ENCODE measurements at regions not wholly inside any gene's neighbourhood (a gene's known extent, or its start where the extent isn't known, plus 50 kb on each side); places are given as distances from the start of the nearest gene placed in this dataset.

DNA sequence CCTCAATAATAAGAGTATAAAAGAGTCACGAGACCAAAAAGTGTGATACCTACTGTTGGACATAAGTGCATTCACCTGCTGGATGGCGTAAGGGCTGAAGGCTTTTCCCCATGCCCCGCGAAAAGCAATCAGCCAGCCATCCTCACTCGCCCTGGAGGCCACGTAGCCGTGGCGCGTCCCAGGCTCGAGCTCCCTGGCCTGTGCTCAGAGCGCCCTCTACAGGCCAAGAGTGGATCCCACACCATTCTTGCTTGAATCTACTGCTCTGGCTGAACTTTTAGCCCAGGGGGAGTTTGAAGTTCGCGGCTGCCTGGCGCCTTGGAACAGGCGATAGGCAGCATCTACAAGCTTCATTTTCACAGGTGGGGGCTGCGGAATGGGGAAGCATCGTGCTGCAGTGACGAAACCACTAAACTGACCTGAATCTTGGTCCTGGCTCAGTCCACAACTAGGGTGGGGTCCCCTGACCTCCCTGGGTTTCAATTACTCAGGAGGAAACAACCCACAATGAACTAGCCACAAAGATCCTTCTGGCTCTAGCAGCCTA is 70.3 kb upstream of the SERBP1 start (continued):
- TF ChIP-seq ZNF549 (tag by site-specific recombination; IDR thresholded peaks at IDR 0.05) (no peak), ZNF2 (tag by site-specific recombination; IDR thresholded peaks at IDR 0.05) (peak; percentile 87), TCF7L2 (IDR thresholded peaks at IDR 0.05; ENCODE audit: borderline replicate concordance, low read depth, low read length) (no peak), ZBTB21 (tag by site-specific recombination; IDR thresholded peaks at IDR 0.05) (no peak)
- TF ChIP-seq, protein P1, sequence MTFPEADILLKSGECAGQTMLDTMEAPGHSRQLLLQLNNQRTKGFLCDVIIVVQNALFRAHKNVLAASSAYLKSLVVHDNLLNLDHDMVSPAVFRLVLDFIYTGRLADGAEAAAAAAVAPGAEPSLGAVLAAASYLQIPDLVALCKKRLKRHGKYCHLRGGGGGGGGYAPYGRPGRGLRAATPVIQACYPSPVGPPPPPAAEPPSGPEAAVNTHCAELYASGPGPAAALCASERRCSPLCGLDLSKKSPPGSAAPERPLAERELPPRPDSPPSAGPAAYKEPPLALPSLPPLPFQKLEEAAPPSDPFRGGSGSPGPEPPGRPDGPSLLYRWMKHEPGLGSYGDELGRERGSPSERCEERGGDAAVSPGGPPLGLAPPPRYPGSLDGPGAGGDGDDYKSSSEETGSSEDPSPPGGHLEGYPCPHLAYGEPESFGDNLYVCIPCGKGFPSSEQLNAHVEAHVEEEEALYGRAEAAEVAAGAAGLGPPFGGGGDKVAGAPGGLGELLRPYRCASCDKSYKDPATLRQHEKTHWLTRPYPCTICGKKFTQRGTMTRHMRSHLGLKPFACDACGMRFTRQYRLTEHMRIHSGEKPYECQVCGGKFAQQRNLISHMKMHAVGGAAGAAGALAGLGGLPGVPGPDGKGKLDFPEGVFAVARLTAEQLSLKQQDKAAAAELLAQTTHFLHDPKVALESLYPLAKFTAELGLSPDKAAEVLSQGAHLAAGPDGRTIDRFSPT (tag by site-specific recombination; IDR thresholded peaks at IDR 0.05), result no peak
- TF ChIP-seq, protein P2, sequence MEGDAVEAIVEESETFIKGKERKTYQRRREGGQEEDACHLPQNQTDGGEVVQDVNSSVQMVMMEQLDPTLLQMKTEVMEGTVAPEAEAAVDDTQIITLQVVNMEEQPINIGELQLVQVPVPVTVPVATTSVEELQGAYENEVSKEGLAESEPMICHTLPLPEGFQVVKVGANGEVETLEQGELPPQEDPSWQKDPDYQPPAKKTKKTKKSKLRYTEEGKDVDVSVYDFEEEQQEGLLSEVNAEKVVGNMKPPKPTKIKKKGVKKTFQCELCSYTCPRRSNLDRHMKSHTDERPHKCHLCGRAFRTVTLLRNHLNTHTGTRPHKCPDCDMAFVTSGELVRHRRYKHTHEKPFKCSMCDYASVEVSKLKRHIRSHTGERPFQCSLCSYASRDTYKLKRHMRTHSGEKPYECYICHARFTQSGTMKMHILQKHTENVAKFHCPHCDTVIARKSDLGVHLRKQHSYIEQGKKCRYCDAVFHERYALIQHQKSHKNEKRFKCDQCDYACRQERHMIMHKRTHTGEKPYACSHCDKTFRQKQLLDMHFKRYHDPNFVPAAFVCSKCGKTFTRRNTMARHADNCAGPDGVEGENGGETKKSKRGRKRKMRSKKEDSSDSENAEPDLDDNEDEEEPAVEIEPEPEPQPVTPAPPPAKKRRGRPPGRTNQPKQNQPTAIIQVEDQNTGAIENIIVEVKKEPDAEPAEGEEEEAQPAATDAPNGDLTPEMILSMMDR (tag by site-specific recombination; IDR thresholded peaks at IDR 0.05), result peak; percentile 99
- TF ChIP-seq, protein P3, sequence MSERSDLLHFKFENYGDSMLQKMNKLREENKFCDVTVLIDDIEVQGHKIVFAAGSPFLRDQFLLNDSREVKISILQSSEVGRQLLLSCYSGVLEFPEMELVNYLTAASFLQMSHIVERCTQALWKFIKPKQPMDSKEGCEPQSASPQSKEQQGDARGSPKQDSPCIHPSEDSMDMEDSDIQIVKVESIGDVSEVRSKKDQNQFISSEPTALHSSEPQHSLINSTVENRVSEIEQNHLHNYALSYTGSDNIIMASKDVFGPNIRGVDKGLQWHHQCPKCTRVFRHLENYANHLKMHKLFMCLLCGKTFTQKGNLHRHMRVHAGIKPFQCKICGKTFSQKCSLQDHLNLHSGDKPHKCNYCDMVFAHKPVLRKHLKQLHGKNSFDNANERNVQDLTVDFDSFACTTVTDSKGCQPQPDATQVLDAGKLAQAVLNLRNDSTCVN (tag by site-specific recombination; optimal IDR thresholded peaks at IDR 0.05), result peak; percentile 52
- TF ChIP-seq, protein P4, sequence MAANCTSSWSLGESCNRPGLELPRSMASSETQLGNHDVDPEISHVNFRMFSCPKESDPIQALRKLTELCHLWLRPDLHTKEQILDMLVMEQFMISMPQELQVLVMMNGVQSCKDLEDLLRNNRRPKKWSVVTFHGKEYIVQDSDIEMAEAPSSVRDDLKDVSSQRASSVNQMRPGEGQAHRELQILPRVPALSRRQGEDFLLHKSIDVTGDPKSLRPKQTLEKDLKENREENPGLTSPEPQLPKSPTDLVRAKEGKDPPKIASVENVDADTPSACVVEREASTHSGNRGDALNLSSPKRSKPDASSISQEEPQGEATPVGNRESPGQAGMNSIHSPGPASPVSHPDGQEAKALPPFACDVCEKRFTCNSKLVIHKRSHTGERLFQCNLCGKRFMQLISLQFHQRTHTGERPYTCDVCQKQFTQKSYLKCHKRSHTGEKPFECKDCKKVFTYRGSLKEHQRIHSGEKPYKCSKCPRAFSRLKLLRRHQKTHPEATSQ (tag by site-specific recombination; IDR thresholded peaks at IDR 0.05), result no peak
- TF ChIP-seq, protein P5, sequence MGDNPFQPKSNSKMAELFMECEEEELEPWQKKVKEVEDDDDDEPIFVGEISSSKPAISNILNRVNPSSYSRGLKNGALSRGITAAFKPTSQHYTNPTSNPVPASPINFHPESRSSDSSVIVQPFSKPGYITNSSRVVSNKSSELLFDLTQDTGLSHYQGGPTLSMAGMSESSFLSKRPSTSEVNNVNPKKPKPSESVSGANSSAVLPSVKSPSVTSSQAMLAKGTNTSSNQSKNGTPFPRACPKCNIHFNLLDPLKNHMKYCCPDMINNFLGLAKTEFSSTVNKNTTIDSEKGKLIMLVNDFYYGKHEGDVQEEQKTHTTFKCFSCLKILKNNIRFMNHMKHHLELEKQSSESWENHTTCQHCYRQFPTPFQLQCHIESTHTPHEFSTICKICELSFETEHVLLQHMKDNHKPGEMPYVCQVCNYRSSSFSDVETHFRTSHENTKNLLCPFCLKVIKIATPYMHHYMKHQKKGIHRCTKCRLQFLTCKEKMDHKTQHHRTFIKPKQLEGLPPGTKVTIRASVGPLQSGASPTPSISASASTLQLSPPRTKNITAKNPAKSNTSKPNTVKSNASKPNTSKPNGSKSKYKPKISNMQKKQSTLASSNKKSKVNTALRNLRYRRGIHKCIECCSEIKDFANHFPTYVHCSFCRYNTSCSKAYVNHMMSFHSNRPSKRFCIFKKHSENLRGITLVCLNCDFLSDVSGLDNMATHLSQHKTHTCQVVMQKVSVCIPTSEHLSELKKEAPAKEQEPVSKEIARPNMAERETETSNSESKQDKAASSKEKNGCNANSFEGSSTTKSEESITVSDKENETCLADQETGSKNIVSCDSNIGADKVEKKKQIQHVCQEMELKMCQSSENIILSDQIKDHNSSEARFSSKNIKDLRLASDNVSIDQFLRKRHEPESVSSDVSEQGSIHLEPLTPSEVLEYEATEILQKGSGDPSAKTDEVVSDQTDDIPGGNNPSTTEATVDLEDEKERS (tag by site-specific recombination; IDR thresholded peaks at IDR 0.05), result no peak

DNA sequence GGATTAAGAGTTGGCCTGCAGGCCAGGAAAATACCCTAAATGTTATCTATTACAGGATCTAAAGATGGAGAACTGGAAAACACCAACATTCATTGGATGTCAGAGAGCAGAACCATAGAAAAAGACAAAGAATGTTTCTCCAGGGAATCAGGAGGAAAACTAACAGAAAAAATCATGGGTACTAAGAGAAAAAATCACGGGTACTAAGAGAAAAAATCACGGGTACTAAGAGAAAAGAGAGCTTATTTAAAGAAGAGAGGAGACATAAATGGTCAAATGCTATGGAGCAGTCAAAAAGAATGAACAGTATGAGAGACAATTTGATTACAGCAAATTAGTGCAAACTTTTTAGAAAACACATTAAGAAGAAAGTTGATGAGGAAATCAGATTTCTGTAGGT is 73.8 kb upstream of the SERBP1 start:
- ChIA-PET POLR2A (no interaction called here), CTCF (interaction anchor here (1.0 to 4.5 kb wide), 4 partner anchors 30 to 292 kb away, joined by 3 to 65 read pairs (median 6); no protein-coding TSS in a partner anchor)
- Histone ChIP-seq H3K27ac (ENCODE audit: extremely low read depth, low read depth, low read length) (no peak overlapping the region), H3K4me1 (ENCODE audit: control insufficient read depth, insufficient read depth, low read length) (no peaks in the 10 kb centered on the region), H3K9me3 (ENCODE audit: control insufficient read depth, insufficient read depth, low read depth, low read length) (no peaks in the 10 kb centered on the region), H3K4me3 (ENCODE audit: low read depth, low read length) (no peak overlapping the region), H3K36me3 (ENCODE audit: control insufficient read depth in 2 of 2, insufficient read depth in 1 of 2, low read length in 2 of 2) (no peaks in the 10 kb centered on the region)
- no peak for TF ChIP-seq ZNF621 (tag by site-specific recombination; IDR thresholded peaks at IDR 0.05)
- TF ChIP-seq ZNF19 (tag by site-specific recombination; IDR thresholded peaks at IDR 0.05; ENCODE audit: low read depth), result no peak
- TF ChIP-seq ZNF747 (tag by site-specific recombination; IDR thresholded peaks at IDR 0.05), result no peak

Measured in HEK293 (cell line).